Esophagus squamous epithelium (tissue), 4 donors: ENCODE measurements at regions not wholly inside any gene's neighbourhood (a gene's known extent, or its start where the extent isn't known, plus 50 kb on each side); places are given as distances from the start of the nearest gene placed in this dataset.

Experiments used
- CTCF ChIP-seq, 6 experiments: fragments of 450-650 bp in 4 of 6; fragments of 200-600 bp in 2 of 6; sonication (generic) in 2 of 6; IDR thresholded peaks; one replicate each; pipeline ENCODE4 v1.5.1; 2016 to 2019; ENCODE audit warnings: antibody characterized with exemption in 6 of 6, mild to moderate bottlenecking in 4 of 6, moderate library complexity in 4 of 6
- POLR2A ChIP-seq, 4 donors: fragments of 450-650 bp; IDR thresholded peaks; one replicate each; pipeline ENCODE4 v1.6.1; 2017; ENCODE audit warnings: antibody characterized with exemption in 4 of 4, mild to moderate bottlenecking in 4 of 4, moderate library complexity in 3 of 4

- TF ChIP-seq POLR2A (IDR thresholded peaks at IDR 0.05) (no peak), CTCF (IDR thresholded peaks at IDR 0.05) (no peak)
Measured at GRCh38 chr20:52441710-52442109, 250.1 kb upstream of the ZFP64 start.
